Skeletal muscle tissue (tissue), 3 donors: ENCODE measurements at regions not wholly inside any gene's neighbourhood (a gene's known extent, or its start where the extent isn't known, plus 50 kb on each side); places are given as distances from the start of the nearest gene placed in this dataset.

Experiments
- H3K27ac ChIP-seq: one replicate; pipeline ENCODE4 v1.7.0; 2013; ENCODE audit warnings: mild to moderate bottlenecking, low read depth, low read length, inconsistent platforms
- H3K27me3 ChIP-seq, 3 donors: one replicate each; pipeline ENCODE4 v1.7.0; 2013; ENCODE audit warnings: low read length in 3 of 3; ENCODE audit not compliant: control insufficient read depth in 3 of 3, insufficient read depth in 3 of 3
- H3K36me3 ChIP-seq, 3 donors: one replicate each; pipeline ENCODE4 v1.7.0; 2013; ENCODE audit warnings: low read length in 3 of 3; ENCODE audit not compliant: control insufficient read depth in 3 of 3, insufficient read depth in 3 of 3
- H3K4me1 ChIP-seq, 3 donors: one replicate each; pipeline ENCODE4 v1.7.0; 2013; ENCODE audit warnings: low read length in 3 of 3, mild to moderate bottlenecking in 3 of 3; ENCODE audit not compliant: control insufficient read depth in 3 of 3, insufficient read depth in 3 of 3
- H3K4me3 ChIP-seq, 3 donors: one replicate each; pipeline ENCODE4 v1.7.0; 2013; ENCODE audit warnings: low read length in 3 of 3
- H3K9ac ChIP-seq, 3 donors: one replicate each; pipeline ENCODE4 v1.7.0; 2013; ENCODE audit warnings: low read length in 3 of 3, mild to moderate bottlenecking in 3 of 3, moderate library complexity in 2 of 3, low read depth in 1 of 3
- H3K9me3 ChIP-seq, 3 donors: one replicate each; pipeline ENCODE4 v1.7.0; 2013; ENCODE audit warnings: low read length in 3 of 3; ENCODE audit not compliant: control insufficient read depth in 3 of 3
- donor health status: Osteomylitis.

- Histone ChIP-seq H3K36me3 (no peaks in the 10 kb centered on the region), H3K27ac (no peak overlapping the region), H3K4me1 (no peaks in the 10 kb centered on the region), H3K4me3 (no peak overlapping the region), H3K9ac (no peak overlapping the region), H3K9me3 (no peaks in the 10 kb centered on the region), H3K27me3 (no peaks in the 10 kb centered on the region)
Observed at GRCh38 chr9:91127653-91128052, 234.1 kb downstream of the AUH start.

- Histone ChIP-seq H3K27me3 (no peaks in the 10 kb centered on the region), H3K9ac (no peak overlapping the region), H3K4me3 (no peak overlapping the region), H3K27ac (no peak overlapping the region), H3K36me3 (no peaks in the 10 kb centered on the region), H3K9me3 (no peaks in the 10 kb centered on the region), H3K4me1 (no peaks in the 10 kb centered on the region)
Observed at GRCh38 chr9:91130796-91131318, 230.9 kb downstream of the AUH start.

- H3K4me3 ChIP-seq, result no peak overlapping the region
- H3K9ac ChIP-seq, result no peak overlapping the region
- H3K36me3 ChIP-seq, result no peaks in the 10 kb centered on the region
- no peaks in the 10 kb centered on the region for H3K27me3 ChIP-seq
- no peaks in the 10 kb centered on the region for H3K9me3 ChIP-seq
- H3K27ac ChIP-seq, result no peak overlapping the region
- no peaks in the 10 kb centered on the region for H3K4me1 ChIP-seq
Observed at GRCh38 chr9:91131433-91131839, 230.3 kb downstream of the AUH start.

GRCh38 chr9:91132576-91133073 lies 229.1 kb downstream of the AUH start:
- Histone ChIP-seq H3K27ac (no peak overlapping the region), H3K27me3 (no peaks in the 10 kb centered on the region), H3K36me3 (no peaks in the 10 kb centered on the region), H3K9me3 (no peaks in the 10 kb centered on the region), H3K4me3 (no peak overlapping the region), H3K4me1 (no peaks in the 10 kb centered on the region), H3K9ac (no peak overlapping the region)

- Histone ChIP-seq H3K36me3 (no peaks in the 10 kb centered on the region), H3K27me3 (no peaks in the 10 kb centered on the region), H3K4me3 (no peak overlapping the region), H3K9me3 (no peaks in the 10 kb centered on the region), H3K9ac (no peak overlapping the region), H3K27ac (no peak overlapping the region), H3K4me1 (no peaks in the 10 kb centered on the region)
Observed at GRCh38 chr9:91134608-91135007, 227.1 kb downstream of the AUH start.

GRCh38 chr9:91137391-91137790 lies 224.3 kb downstream of the AUH start:
- Histone ChIP-seq H3K4me3 (no peak overlapping the region), H3K4me1 (peaks cover 0 to 9% (median 0%) of the 10 kb centered on the region in 3 donors), H3K27me3 (no peaks in the 10 kb centered on the region), H3K36me3 (no peaks in the 10 kb centered on the region), H3K9ac (no peak overlapping the region), H3K9me3 (no peaks in the 10 kb centered on the region), H3K27ac (no peak overlapping the region)

GRCh38 chr9:91138760-91139159 lies 223.0 kb downstream of the AUH start:
- H3K4me3 ChIP-seq, result no peak overlapping the region
- no peak overlapping the region for H3K27ac ChIP-seq

GRCh38 chr9:91141407-91141965 lies 220.2 kb downstream of the AUH start:
- Histone ChIP-seq H3K9me3 (no peaks in the 10 kb centered on the region), H3K27me3 (no peaks in the 10 kb centered on the region), H3K4me3 (no peak overlapping the region), H3K27ac (no peak overlapping the region), H3K9ac (no peak overlapping the region), H3K36me3 (no peaks in the 10 kb centered on the region), H3K4me1 (peaks cover 0 to 9% (median 0%) of the 10 kb centered on the region in 3 donors)

More at GRCh38 chr9:91138760-91139159, 223.0 kb downstream of the AUH start:
- Histone ChIP-seq H3K4me1 (peaks cover 0 to 9% (median 0%) of the 10 kb centered on the region in 3 donors), H3K36me3 (no peaks in the 10 kb centered on the region), H3K27me3 (no peaks in the 10 kb centered on the region), H3K9me3 (no peaks in the 10 kb centered on the region), H3K9ac (no peak overlapping the region)

GRCh38 chr9:91143162-91143561 lies 218.6 kb downstream of the AUH start:
- Histone ChIP-seq H3K9ac (no peak overlapping the region), H3K4me1 (peaks cover 0 to 9% (median 4%) of the 10 kb centered on the region in 3 donors), H3K4me3 (no peak overlapping the region), H3K36me3 (no peaks in the 10 kb centered on the region), H3K27me3 (no peaks in the 10 kb centered on the region), H3K9me3 (no peaks in the 10 kb centered on the region), H3K27ac (no peak overlapping the region)

- Histone ChIP-seq H3K9ac (no peak overlapping the region), H3K36me3 (no peaks in the 10 kb centered on the region), H3K9me3 (no peaks in the 10 kb centered on the region), H3K27ac (no peak overlapping the region), H3K4me3 (no peak overlapping the region), H3K4me1 (peaks cover 0 to 9% (median 4%) of the 10 kb centered on the region in 3 donors), H3K27me3 (no peaks in the 10 kb centered on the region)
Observed at GRCh38 chr9:91143642-91144041, 218.1 kb downstream of the AUH start.
